BLaER1 (cell line): ENCODE measurements at regions not wholly inside any gene's neighbourhood (a gene's known extent, or its start where the extent isn't known, plus 50 kb on each side); places are given as distances from the start of the nearest gene placed in this dataset.
A peak's percentile ranks its signal among the peaks of the same experiment; 100 is the strongest.
"Not testable (repeated sequence)": the region's sequence is repeated elsewhere in the genome, so short reads cannot be mapped to it uniquely, and the experiment has no call there.

Experiments used
- H3K27ac ChIP-seq: shearing (Covaris generic); formaldehyde crosslinking; 2 replicates; pipeline ENCODE4 v1.8.1; 2022
- H3K27me3 ChIP-seq: shearing (Covaris generic); formaldehyde crosslinking; 2 replicates; pipeline ENCODE4 v1.8.1; 2022
- H3K36me3 ChIP-seq: shearing (Covaris generic); formaldehyde crosslinking; 2 replicates; pipeline ENCODE4 v1.8.1; 2022
- H3K4me1 ChIP-seq: shearing (Covaris generic); formaldehyde crosslinking; 2 replicates; pipeline ENCODE4 v1.8.1; 2022
- H3K4me2 ChIP-seq: shearing (Covaris generic); formaldehyde crosslinking; 2 replicates; pipeline ENCODE4 v1.8.1; 2022
- H3K4me3 ChIP-seq: shearing (Covaris generic); formaldehyde crosslinking; 2 replicates; pipeline ENCODE4 v1.8.1; 2022
- H3K9ac ChIP-seq: shearing (Covaris generic); formaldehyde crosslinking; 2 replicates; pipeline ENCODE4 v1.8.1; 2022
- H3K9me3 ChIP-seq: shearing (Covaris generic); formaldehyde crosslinking; 2 replicates; pipeline ENCODE4 v1.8.1; 2022
- H4K20me1 ChIP-seq: shearing (Covaris generic); formaldehyde crosslinking; 2 replicates; pipeline ENCODE4 v1.8.1; 2022
- Cebpa-rat ChIP-seq: shearing (Covaris generic); IDR thresholded peaks from 2 replicates; pipeline ENCODE4 v1.8.1; 2022

- Histone ChIP-seq H3K36me3 (no peaks in the 10 kb centered on the region), H3K4me1 (peaks cover 28% of the 10 kb centered on the region), H3K9ac (no peak overlapping the region), H3K27ac (no peak overlapping the region), H4K20me1 (no peaks in the 10 kb centered on the region), H3K9me3 (no peaks in the 10 kb centered on the region), H3K27me3 (peaks cover 4% of the 10 kb centered on the region; the same call in 1 of the 2 replicates), H3K4me2 (no peak overlapping the region), H3K4me3 (no peak overlapping the region)
- TF ChIP-seq Cebpa-rat, result no peak
These were observed 64.2 kb downstream of the DIO3 start for GRCh38 chr14:101625336-101626097.

- H3K4me3 ChIP-seq, result no peak overlapping the region
These were observed 65.0 kb downstream of the DIO3 start for GRCh38 chr14:101626331-101626730.

GRCh38 chr14:101627915-101628262 lies 66.6 kb downstream of the DIO3 start:
- Histone ChIP-seq H3K4me2 (peak overlapping the region; percentile 80), H3K27me3 (peaks cover 4% of the 10 kb centered on the region; the same call in 1 of the 2 replicates), H3K27ac (no peak overlapping the region), H3K9me3 (no peaks in the 10 kb centered on the region), H3K4me3 (0 out of 2 replicates have a peak overlapping the region, but pooled peaks have one; percentile 4), H3K9ac (no peak overlapping the region), H3K4me1 (peaks cover 15% of the 10 kb centered on the region), H3K36me3 (no peaks in the 10 kb centered on the region), H4K20me1 (no peaks in the 10 kb centered on the region)
- TF ChIP-seq Cebpa-rat, result no peak

More at GRCh38 chr14:101626331-101626730, 65.0 kb downstream of the DIO3 start:
- Histone ChIP-seq H3K9ac (no peak overlapping the region), H3K4me1 (peaks cover 28% of the 10 kb centered on the region), H3K27ac (no peak overlapping the region), H3K36me3 (no peaks in the 10 kb centered on the region), H3K27me3 (peaks cover 4% of the 10 kb centered on the region; the same call in 1 of the 2 replicates), H3K4me2 (no peak overlapping the region), H3K9me3 (no peaks in the 10 kb centered on the region), H4K20me1 (no peaks in the 10 kb centered on the region)
- no peak for TF ChIP-seq Cebpa-rat

- Histone ChIP-seq H3K4me2 (peak overlapping the region; percentile 80), H4K20me1 (no peaks in the 10 kb centered on the region), H3K9ac (0 out of 2 replicates have a peak overlapping the region, but pooled peaks have one; percentile 29), H3K36me3 (no peaks in the 10 kb centered on the region), H3K9me3 (no peaks in the 10 kb centered on the region), H3K4me3 (no peak overlapping the region), H3K27ac (peak overlapping the region; percentile 49; the same call in 1 of the 2 replicates), H3K4me1 (peaks cover 15% of the 10 kb centered on the region), H3K27me3 (peaks cover 4% of the 10 kb centered on the region; the same call in 1 of the 2 replicates)
- TF ChIP-seq Cebpa-rat, result no peak
These were observed 67.2 kb downstream of the DIO3 start for GRCh38 chr14:101628471-101628966.

GRCh38 chr14:101628975-101629374 lies 67.7 kb downstream of the DIO3 start:
- H3K4me2 ChIP-seq, result peak overlapping the region; percentile 80
- H3K36me3 ChIP-seq, result no peaks in the 10 kb centered on the region
- no peak overlapping the region for H3K4me3 ChIP-seq
- no peaks in the 10 kb centered on the region for H4K20me1 ChIP-seq
- H3K27me3 ChIP-seq, result peaks cover 4% of the 10 kb centered on the region; the same call in 1 of the 2 replicates
- H3K27ac ChIP-seq, result peak overlapping the region; percentile 49; the same call in 1 of the 2 replicates
- H3K4me1 ChIP-seq, result peaks cover 17% of the 10 kb centered on the region
- H3K9me3 ChIP-seq, result no peaks in the 10 kb centered on the region
- no peak for TF ChIP-seq Cebpa-rat
- 0 out of 2 replicates have a peak overlapping the region, but pooled peaks have one; percentile 29 for H3K9ac ChIP-seq

- no peak for TF ChIP-seq Cebpa-rat
- Histone ChIP-seq H3K27me3 (peaks cover 4% of the 10 kb centered on the region; the same call in 1 of the 2 replicates), H3K9me3 (peaks cover 7% of the 10 kb centered on the region; the same call in 1 of the 2 replicates), H3K27ac (no peak overlapping the region), H3K4me3 (no peak overlapping the region), H3K36me3 (no peaks in the 10 kb centered on the region), H3K4me1 (peaks cover 24% of the 10 kb centered on the region), H3K4me2 (no peak overlapping the region), H3K9ac (no peak overlapping the region), H4K20me1 (no peaks in the 10 kb centered on the region)
These were observed 69.0 kb downstream of the DIO3 start for GRCh38 chr14:101630056-101630965.

GRCh38 chr14:101631199-101631598 lies 69.9 kb downstream of the DIO3 start:
- H3K27ac ChIP-seq, result no peak overlapping the region
- no peaks in the 10 kb centered on the region for H3K36me3 ChIP-seq
- H4K20me1 ChIP-seq, result no peaks in the 10 kb centered on the region
- H3K9ac ChIP-seq, result no peak overlapping the region
- no peak overlapping the region for H3K4me3 ChIP-seq
- no peak for TF ChIP-seq Cebpa-rat
- no peak overlapping the region for H3K4me2 ChIP-seq
- H3K9me3 ChIP-seq, result peaks cover 7% of the 10 kb centered on the region; the same call in 1 of the 2 replicates
- H3K4me1 ChIP-seq, result peaks cover 24% of the 10 kb centered on the region
- H3K27me3 ChIP-seq, result peaks cover 4% of the 10 kb centered on the region; the same call in 1 of the 2 replicates

GRCh38 chr14:101631970-101632369 lies 70.7 kb downstream of the DIO3 start:
- not testable (repeated sequence) for H3K4me2 ChIP-seq, H3K9me3 ChIP-seq, H4K20me1 ChIP-seq, H3K9ac ChIP-seq, H3K36me3 ChIP-seq, H3K4me3 ChIP-seq, H3K27ac ChIP-seq, H3K27me3 ChIP-seq
- H3K4me1 ChIP-seq, result peaks cover 24% of the 10 kb centered on the region

GRCh38 chr14:101632520-101632919 lies 71.2 kb downstream of the DIO3 start:
- H3K27me3 ChIP-seq, result peaks cover 4% of the 10 kb centered on the region; the same call in 1 of the 2 replicates
- peaks cover 7% of the 10 kb centered on the region; the same call in 1 of the 2 replicates for H3K9me3 ChIP-seq
- no peak overlapping the region for H3K4me3 ChIP-seq
- no peak overlapping the region for H3K27ac ChIP-seq
- no peaks in the 10 kb centered on the region for H4K20me1 ChIP-seq
- no peaks in the 10 kb centered on the region for H3K36me3 ChIP-seq
- no peak overlapping the region for H3K4me2 ChIP-seq
- TF ChIP-seq Cebpa-rat, result no peak
- H3K9ac ChIP-seq, result no peak overlapping the region
- peaks cover 22% of the 10 kb centered on the region for H3K4me1 ChIP-seq
